H1 (cell line): ENCODE measurements at regions not wholly inside any gene's neighbourhood (a gene's known extent, or its start where the extent isn't known, plus 50 kb on each side); places are given as distances from the start of the nearest gene placed in this dataset.

Experiments used
- CTCF ChIA-PET: fragments of 300-600 bp; sonication (Branson Sonifier 250); formaldehyde crosslinking; loops from one replicate; lab custom pipeline; 2021; ENCODE audit not compliant: partially characterized antibody; lab: Charles Lee
- POLR2A ChIA-PET: fragments of 300-600 bp; sonication (Branson Sonifier 250); formaldehyde crosslinking; loops from one replicate; lab custom pipeline; 2021; ENCODE audit warnings: inconsistent platforms; ENCODE audit not compliant: partially characterized antibody; lab: Charles Lee
- DNase-seq, 2 experiments: peaks; one replicate each; pipeline versions ENCODE4 v3.0.0 to v3.0.0-alpha.2; 2010 to 2022; ENCODE audit warnings: low spot score in 2 of 2, low read depth in 1 of 2, mixed read lengths in 1 of 2
- FAIRE-seq: peaks from 2 replicates; lab custom pipeline; 2011; peaks lifted over from hg19 to GRCh38; lab: Jason Lieb, UNC
- H2AFZ ChIP-seq: 2 replicates; pipeline ENCODE4 v1.8.1; 2012; ENCODE audit warnings: low read length, inconsistent platforms
- H2AK5ac ChIP-seq: 2 replicates; pipeline ENCODE4 v1.6.1; 2013; ENCODE audit warnings: low read depth, low read length
- H2BK120ac ChIP-seq: replicated peaks from 2 replicates; pipeline ENCODE3; 2013; ENCODE audit warnings: low read depth, low read length, inconsistent platforms
- H2BK12ac ChIP-seq: 2 replicates; pipeline ENCODE4 v1.6.1; 2013; ENCODE audit warnings: low read depth, low read length
- H2BK15ac ChIP-seq: 2 replicates; pipeline ENCODE4 v1.6.1; 2013; ENCODE audit warnings: low read length
- H2BK20ac ChIP-seq: 2 replicates; pipeline ENCODE4 v1.6.1; 2013; ENCODE audit warnings: low read length
- H2BK5ac ChIP-seq: 2 replicates; pipeline ENCODE4 v1.6.1; 2013; ENCODE audit warnings: low read depth, low read length
- H3K14ac ChIP-seq: 2 replicates; pipeline ENCODE4 v1.6.1; 2013; ENCODE audit warnings: inconsistent platforms; ENCODE audit not compliant: insufficient read length
- H3K18ac ChIP-seq: 2 replicates; pipeline ENCODE4 v1.6.1; 2013; ENCODE audit warnings: low read length; ENCODE audit errors: extremely low read depth
- H3K23ac ChIP-seq: 2 replicates; pipeline ENCODE4 v1.6.1; 2013; ENCODE audit warnings: inconsistent platforms; ENCODE audit not compliant: insufficient read length
- H3K23me2 ChIP-seq: 2 replicates; pipeline ENCODE4 v1.6.1; 2013; ENCODE audit warnings: low read depth, low read length
- H3K27ac ChIP-seq: 2 replicates; pipeline ENCODE4 v1.6.1; 2011; ENCODE audit warnings: low read depth, low read length, inconsistent platforms
- H3K27me3 ChIP-seq, 4 experiments: replicated peaks in 1 of 4; 1 replicate in 1 of 4; 2 replicates in 3 of 4; pipeline versions ENCODE4 v1.6.1 to v1.8.1; 2011 to 2013; ENCODE audit warnings: low read length in 3 of 4, mild to moderate bottlenecking in 3 of 4, inconsistent platforms in 2 of 4, mixed read lengths in 2 of 4, moderate library complexity in 1 of 4; ENCODE audit not compliant: control insufficient read depth in 3 of 4, insufficient read depth in 3 of 4; ENCODE audit errors: extremely low read depth in 1 of 4
- H3K36me3 ChIP-seq, 4 experiments: 2 replicates each; pipeline versions ENCODE4 v1.6.1 to v1.8.1; 2011 to 2013; ENCODE audit warnings: mild to moderate bottlenecking in 4 of 4, low read length in 3 of 4, moderate library complexity in 2 of 4, control low read depth in 1 of 4, inconsistent platforms in 1 of 4; ENCODE audit not compliant: insufficient read depth in 4 of 4, control insufficient read depth in 2 of 4
- H3K4ac ChIP-seq: replicated peaks from 2 replicates; pipeline ENCODE3; 2013; ENCODE audit warnings: low read length, low read depth, mixed read lengths, inconsistent platforms; ENCODE audit not compliant: insufficient read length
- H3K4me1 ChIP-seq, 4 experiments: replicated peaks in 1 of 4; 1 replicate in 1 of 4; 2 replicates in 3 of 4; pipeline versions ENCODE4 v1.6.1 to v1.8.1; 2011 to 2013; ENCODE audit warnings: low read length in 3 of 4, inconsistent platforms in 2 of 4, mixed read lengths in 1 of 4; ENCODE audit not compliant: insufficient read depth in 4 of 4, control insufficient read depth in 3 of 4
- H3K4me2 ChIP-seq, 2 experiments: 2 replicates each; pipeline versions ENCODE4 v1.6.1 to v1.8.1; 2011 to 2013; ENCODE audit warnings: low read depth in 2 of 2, low read length in 2 of 2, control low read depth in 1 of 2, inconsistent platforms in 1 of 2, mild to moderate bottlenecking in 1 of 2; ENCODE audit not compliant: insufficient read depth in 1 of 2
- H3K4me3 ChIP-seq, 4 experiments: fragments of 200-600, 300-600 bp in 1 of 4; sonication (generic), shearing (Covaris generic), sonication (Bioruptor Twin) in 1 of 4; 2 replicates each; pipeline versions ENCODE4 v1.5.1 to v1.8.1; 2011 to 2016; ENCODE audit warnings: low read length in 4 of 4, low read depth in 3 of 4, control low read depth in 2 of 4, inconsistent platforms in 2 of 4, mild to moderate bottlenecking in 2 of 4, mixed read lengths in 1 of 4, moderate library complexity in 1 of 4; ENCODE audit not compliant: insufficient read depth in 2 of 4; ENCODE audit errors: extremely low read depth in 1 of 4
- H3K56ac ChIP-seq: replicated peaks from 2 replicates; pipeline ENCODE3; 2013; ENCODE audit warnings: low read depth, mild to moderate bottlenecking, mixed read lengths, low read length, inconsistent platforms; ENCODE audit not compliant: insufficient read length
- H3K79me1 ChIP-seq: 2 replicates; pipeline ENCODE4 v1.6.1; 2013; ENCODE audit warnings: low read depth, low read length, control low read depth
- H3K79me2 ChIP-seq, 2 experiments: 2 replicates each; pipeline versions ENCODE4 v1.6.1 to v1.8.1; 2012 to 2013; ENCODE audit warnings: low read length in 2 of 2, mild to moderate bottlenecking in 2 of 2, inconsistent platforms in 1 of 2; ENCODE audit not compliant: insufficient read depth in 2 of 2, control insufficient read depth in 1 of 2
- H3K9ac ChIP-seq, 4 experiments: replicated peaks in 1 of 4; 1 replicate in 1 of 4; 2 replicates in 3 of 4; pipeline versions ENCODE4 v1.6.1 to v1.8.1; 2011 to 2013; ENCODE audit warnings: low read depth in 3 of 4, low read length in 3 of 4, control low read depth in 2 of 4, mild to moderate bottlenecking in 2 of 4, moderate library complexity in 2 of 4, inconsistent platforms in 1 of 4; ENCODE audit errors: extremely low read depth in 1 of 4
- H3K9me3 ChIP-seq, 2 experiments: 2 replicates each; pipeline versions ENCODE4 v1.6.1 to v1.8.1; 2012 to 2013; ENCODE audit warnings: mild to moderate bottlenecking in 2 of 2, moderate library complexity in 2 of 2, control low read depth in 1 of 2, inconsistent platforms in 1 of 2, low read depth in 1 of 2, low read length in 1 of 2, mixed read lengths in 1 of 2; ENCODE audit not compliant: insufficient read depth in 2 of 2
- H4K20me1 ChIP-seq, 2 experiments: replicated peaks in 1 of 2; 2 replicates each; pipeline versions ENCODE3 to v1.8.1; 2011 to 2013; ENCODE audit warnings: inconsistent platforms in 2 of 2, low read length in 2 of 2, mild to moderate bottlenecking in 1 of 2; ENCODE audit not compliant: insufficient read depth in 2 of 2, control insufficient read depth in 1 of 2
- H4K5ac ChIP-seq: 2 replicates; pipeline ENCODE4 v1.6.1; 2013; ENCODE audit warnings: low read length, low read depth, mixed read lengths, inconsistent platforms; ENCODE audit not compliant: insufficient read length
- H4K8ac ChIP-seq: 2 replicates; pipeline ENCODE4 v1.8.0; 2013; ENCODE audit warnings: mild to moderate bottlenecking, moderate library complexity, low read length, inconsistent platforms; ENCODE audit not compliant: insufficient read depth; ENCODE audit errors: extremely low read depth
- H4K91ac ChIP-seq: replicated peaks from 2 replicates; pipeline ENCODE3; 2013; ENCODE audit warnings: low read length, mixed read lengths, inconsistent platforms; ENCODE audit not compliant: insufficient read length
- CTBP2 ChIP-seq: IDR thresholded peaks from 2 replicates; pipeline ENCODE4 v1.7.0; 2011; ENCODE audit warnings: borderline replicate concordance, mild to moderate bottlenecking, moderate library complexity, mixed read lengths, low read length; ENCODE audit not compliant: insufficient read depth, insufficient read length
- WGBS, 2 experiments: shearing (Covaris generic) in 1 of 2; methylation state at CpG; one replicate each; pipeline versions ENCODE4 v1.1.6 to v1.1.7; 2013 to 2015; ENCODE audit warnings: low lambda C conversion rate in 2 of 2, mixed read lengths in 2 of 2, inconsistent platforms in 1 of 2, low coverage in 1 of 2, missing lambda C conversion rate in 1 of 2; ENCODE audit not compliant: insufficient replicate concordance in 2 of 2, insufficient coverage in 1 of 2, insufficient read length in 1 of 2; ENCODE audit errors: extremely low coverage in 1 of 2, missing lambda C conversion rate in 1 of 2; 5-methylcytosine and 5-hydroxymethylcytosine counted together

DNA sequence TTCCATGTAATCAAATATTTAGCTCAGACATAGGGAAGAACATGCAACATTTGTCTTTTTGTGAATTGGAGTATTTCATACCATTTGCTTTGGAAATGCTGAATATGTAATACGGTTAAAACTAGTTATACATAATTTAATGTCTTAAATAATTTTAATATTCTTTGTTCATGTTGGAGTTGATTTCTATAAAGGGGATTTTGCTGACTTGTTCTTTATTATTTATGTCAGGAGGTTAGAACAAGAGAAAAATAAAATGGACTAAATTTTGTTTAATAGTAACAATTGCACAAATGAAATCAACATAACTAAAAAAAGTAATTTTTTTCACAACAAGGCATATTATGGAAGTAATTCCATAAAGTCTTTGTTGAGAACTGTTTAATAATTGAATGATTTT lies 170.0 kb upstream of the CDH18 start:
- Histone ChIP-seq H2AFZ (no peak overlapping the region), H2BK5ac (no peak overlapping the region), H3K79me1 (no peaks in the 10 kb centered on the region), H3K9ac (no peak overlapping the region), H3K4me3 (no peak overlapping the region), H4K91ac (no peak overlapping the region), H3K4me2 (no peak overlapping the region), H3K27me3 (no peaks in the 10 kb centered on the region)
- CTCF ChIA-PET = no interaction called here
- WGBS, 2 experiments = 33% methylated on average over 1 of the region's 1 CpG; no CpG with 5 or more reads in 1 of the 2 experiments
- TF ChIP-seq CTBP2 = no peak
- TF ChIP-seq, all 59 proteins: peak for 0
- no peak overlapping the region for H2BK120ac ChIP-seq
- no peak overlapping the region for H3K14ac ChIP-seq
- no peak overlapping the region for H3K4ac ChIP-seq
- H4K20me1 ChIP-seq = no peaks in the 10 kb centered on the region
- H2AK5ac ChIP-seq = no peak overlapping the region
- H2BK12ac ChIP-seq = no peak overlapping the region
- no peak overlapping the region for H3K27ac ChIP-seq
- no peaks in the 10 kb centered on the region for H3K23me2 ChIP-seq
- H3K23ac ChIP-seq = no peak overlapping the region
- DNase-seq (no peak), FAIRE-seq (no peak)
- H2BK15ac ChIP-seq = no peak overlapping the region
- no peaks in the 10 kb centered on the region for H3K79me2 ChIP-seq
- H4K8ac ChIP-seq = no peak overlapping the region
- H3K56ac ChIP-seq = no peak overlapping the region
- POLR2A ChIA-PET = no interaction called here
- H3K9me3 ChIP-seq = no peaks in the 10 kb centered on the region
- no peak overlapping the region for H3K18ac ChIP-seq
- 0 out of 7 replicates have a peak, but pooled peaks cover 0 to 2% (median 0%) of the 10 kb centered on the region in 4 experiments for H3K4me1 ChIP-seq
- H2BK20ac ChIP-seq = no peak overlapping the region
- H4K5ac ChIP-seq = no peak overlapping the region
- H3K36me3 ChIP-seq = no peaks in the 10 kb centered on the region
